HG02973 (cell line): ENCODE measurements at regions not wholly inside any gene's neighbourhood (a gene's known extent, or its start where the extent isn't known, plus 50 kb on each side); places are given as distances from the start of the nearest gene placed in this dataset.

ENCODE experiments used
- ATAC-seq: cut with Tn5 transposase; IDR thresholded peaks from one replicate; pipeline ENCODE4 v1.9.1; 2021; ENCODE audit warnings: moderate library complexity; ENCODE audit not compliant: unreplicated experiment

GRCh38 chr10:33126742-33127141 lies 168.7 kb upstream of the ITGB1 start:
- ATAC-seq, result no peak

- ATAC-seq, result no peak
Observed at GRCh38 chr10:33125522-33126517, 167.8 kb upstream of the ITGB1 start.

DNA sequence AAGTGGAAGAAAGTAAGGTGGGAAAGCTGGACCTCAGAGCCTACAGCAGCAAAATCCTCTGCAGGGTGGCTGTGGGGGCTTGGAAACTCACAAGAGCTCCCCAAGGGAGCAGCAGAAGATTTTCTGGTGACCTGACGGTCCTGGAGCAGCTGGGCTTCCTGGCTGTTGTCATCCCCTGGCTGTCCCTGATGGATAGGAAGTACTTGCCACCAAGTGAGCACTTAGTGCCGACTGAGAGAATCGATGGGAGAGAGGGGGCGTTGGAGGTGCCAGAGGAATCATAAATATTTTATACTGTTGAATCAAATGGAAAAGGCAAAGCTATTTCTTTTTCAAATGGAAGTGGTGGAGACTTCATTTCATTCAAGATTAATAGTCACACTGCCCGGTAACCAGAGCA lies 167.1 kb upstream of the ITGB1 start:
- ATAC-seq, result no peak

- no peak for ATAC-seq
Observed at GRCh38 chr10:33123680-33124079, 165.7 kb upstream of the ITGB1 start.

- no peak for ATAC-seq
Observed at GRCh38 chr10:33122014-33122809, 164.2 kb upstream of the ITGB1 start.

DNA sequence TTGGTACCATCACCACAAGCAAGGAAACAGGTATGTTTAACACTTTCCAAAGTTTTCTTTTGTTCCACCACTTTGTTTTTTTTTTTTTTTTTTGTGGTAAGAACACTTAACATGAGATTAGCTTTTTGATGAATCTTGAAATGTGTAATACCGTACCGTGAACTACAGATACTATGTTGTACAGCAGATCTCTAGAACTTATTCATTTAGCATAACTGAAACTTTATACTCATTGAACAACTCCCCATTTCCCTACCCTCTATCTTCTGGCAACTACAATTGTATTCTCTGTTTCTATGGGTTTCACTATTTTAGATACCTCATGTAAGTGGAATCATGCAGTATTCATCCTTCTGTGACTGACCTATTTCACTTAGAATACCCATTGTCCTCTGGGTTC lies 162.7 kb upstream of the ITGB1 start:
- ATAC-seq, result no peak

- ATAC-seq, result no peak
Observed at GRCh38 chr10:33120275-33120674, 162.2 kb upstream of the ITGB1 start.

DNA sequence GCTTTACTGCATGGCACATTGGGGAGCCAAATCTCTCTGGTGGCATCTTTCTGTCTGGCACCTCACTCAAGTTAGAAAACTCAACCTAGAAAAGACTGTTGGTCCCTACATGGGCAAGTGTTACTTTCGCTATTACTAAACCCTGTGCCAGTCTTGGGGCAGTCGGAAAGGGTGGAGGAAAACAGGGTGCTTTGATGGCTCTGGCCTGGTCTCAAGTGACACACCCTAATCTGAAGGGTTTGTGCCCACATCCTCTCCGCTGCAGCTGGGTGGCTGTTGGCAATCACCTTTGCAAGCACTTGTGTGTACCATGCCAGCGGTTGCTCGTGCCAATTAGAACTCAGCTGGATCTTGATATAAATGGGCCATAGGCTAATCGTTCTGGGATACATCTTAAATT lies 159.8 kb upstream of the ITGB1 start:
- ATAC-seq, result no peak

DNA sequence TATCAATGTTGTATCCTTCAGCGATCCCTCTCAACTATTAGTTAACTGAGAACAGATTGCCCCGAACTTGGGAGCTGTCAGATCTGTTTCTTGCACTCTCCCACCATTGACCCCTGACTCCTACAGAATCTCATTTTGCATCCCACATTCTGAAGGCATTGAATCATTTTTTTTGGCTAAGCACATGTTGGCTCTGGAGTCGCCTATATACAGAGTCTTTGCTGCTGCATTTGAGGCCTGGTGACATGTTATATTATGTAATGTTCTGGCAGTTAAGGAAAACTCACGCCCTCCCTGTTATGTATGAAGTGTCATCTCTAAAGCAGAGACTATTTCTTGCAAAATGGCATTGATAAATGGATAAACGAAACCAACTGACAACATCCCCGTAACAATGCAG lies 159.2 kb upstream of the ITGB1 start:
- ATAC-seq, result no peak

GRCh38 chr10:33115738-33116719 lies 158.0 kb upstream of the ITGB1 start:
- no peak for ATAC-seq

DNA sequence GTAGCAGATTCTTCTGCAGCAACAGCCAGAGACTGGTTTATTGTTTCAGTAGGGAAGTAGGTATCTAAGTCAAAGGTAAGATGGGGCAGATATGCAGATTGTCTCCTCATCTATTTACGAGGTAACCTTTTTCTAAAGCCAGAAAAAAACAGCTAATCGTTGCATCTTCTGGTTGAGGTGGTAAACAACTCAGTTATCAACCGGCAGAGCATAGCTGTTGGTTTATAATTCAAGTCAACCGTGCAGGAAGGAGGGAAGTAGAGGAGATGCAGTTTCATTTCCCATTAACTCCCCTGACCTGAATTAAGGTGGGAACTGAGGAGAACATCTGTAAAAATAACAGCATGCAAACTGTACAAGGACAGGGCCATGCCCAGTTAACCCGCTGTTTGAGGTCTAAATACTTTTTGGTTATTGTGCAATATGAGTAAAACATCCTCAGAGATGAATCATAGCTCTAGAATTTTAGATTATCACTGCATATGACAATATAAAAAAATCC lies 156.5 kb upstream of the ITGB1 start:
- ATAC-seq, result no peak

DNA sequence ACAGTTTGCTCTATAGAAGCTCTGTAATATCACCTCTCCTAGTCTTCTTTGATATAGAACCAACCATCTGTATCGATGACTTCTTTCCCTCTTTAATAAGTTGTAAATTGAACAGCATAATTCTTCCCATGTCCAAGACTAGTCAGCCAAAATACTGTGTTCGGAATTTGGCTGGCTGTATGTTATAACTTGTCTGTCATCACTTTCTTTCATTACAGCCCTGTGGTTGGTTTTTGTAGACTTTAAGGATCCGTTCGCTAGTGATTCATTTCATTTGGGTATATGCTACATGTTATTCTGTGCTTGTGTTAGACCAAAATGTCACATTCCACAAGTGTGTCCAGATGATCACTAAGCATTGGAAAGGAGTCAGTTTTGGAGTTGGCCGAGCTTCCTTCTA lies 155.4 kb upstream of the ITGB1 start:
- no peak for ATAC-seq

DNA sequence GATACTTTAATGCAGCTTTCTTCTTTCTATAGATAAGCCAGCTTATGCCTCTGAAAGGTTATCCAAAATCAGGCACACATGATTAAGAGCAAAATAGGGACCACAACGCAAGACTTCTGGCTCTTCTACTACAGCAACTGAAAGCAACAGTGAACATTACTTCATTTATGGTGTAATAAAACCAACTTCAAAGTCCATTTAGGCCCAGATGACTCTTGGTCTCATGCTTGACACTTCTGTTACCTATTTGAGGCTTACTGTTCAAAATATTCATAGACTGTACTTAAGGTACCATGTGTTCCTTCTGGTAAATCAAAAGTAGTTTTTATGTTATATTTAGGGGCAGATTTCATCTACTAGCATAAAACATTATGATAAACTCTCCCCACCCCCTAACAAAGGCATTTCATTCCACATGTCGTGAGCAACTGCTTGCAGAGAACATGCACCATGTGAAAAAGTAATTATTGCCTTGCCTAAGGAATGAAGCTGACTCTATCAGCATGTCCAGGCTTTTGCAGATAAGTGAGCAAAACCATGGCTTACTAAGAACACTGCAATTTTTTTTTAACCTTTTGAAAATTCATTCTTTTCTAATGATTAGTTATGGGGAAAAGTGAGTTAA lies 154.9 kb upstream of the ITGB1 start:
- no peak for ATAC-seq

- ATAC-seq, result no peak
Observed at GRCh38 chr10:33111488-33112051, 153.5 kb upstream of the ITGB1 start.

DNA sequence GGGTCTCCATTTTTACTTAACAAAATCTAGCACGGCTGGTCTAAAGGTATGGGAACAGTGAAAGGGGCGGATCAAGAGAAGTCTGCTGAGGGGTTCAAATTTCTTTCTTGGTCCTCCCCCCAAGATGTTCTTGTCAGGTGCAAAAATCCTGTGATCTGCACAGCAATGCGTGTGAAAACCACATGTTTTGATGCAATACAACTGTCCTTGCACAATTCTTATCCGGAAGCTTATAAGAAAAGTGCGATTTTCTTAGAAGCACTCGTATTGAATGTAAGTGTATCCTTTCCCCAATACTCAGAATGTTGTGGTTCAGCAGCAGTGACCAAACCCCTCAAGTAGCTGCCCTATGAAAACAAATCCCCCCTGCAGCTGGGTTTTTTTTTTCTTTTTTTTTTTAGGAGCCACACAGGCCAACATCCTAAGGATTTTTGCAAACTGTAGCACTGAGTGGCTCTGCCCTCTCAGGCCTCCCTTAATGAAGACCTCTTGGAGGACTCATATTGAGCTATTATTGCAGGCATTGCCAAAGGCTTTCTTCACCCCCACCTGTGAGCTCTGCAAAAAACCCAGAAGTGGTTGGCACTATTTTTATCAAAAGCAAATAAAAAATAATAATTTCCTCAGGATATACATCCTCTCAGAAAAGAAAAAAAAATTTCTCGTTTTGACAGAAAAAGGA lies 151.9 kb upstream of the ITGB1 start:
- ATAC-seq, result no peak

- no peak for ATAC-seq
Observed at GRCh38 chr10:33109384-33109783, 151.4 kb upstream of the ITGB1 start.

- no peak for ATAC-seq
Observed at GRCh38 chr10:33107953-33108352, 149.9 kb upstream of the ITGB1 start.

DNA sequence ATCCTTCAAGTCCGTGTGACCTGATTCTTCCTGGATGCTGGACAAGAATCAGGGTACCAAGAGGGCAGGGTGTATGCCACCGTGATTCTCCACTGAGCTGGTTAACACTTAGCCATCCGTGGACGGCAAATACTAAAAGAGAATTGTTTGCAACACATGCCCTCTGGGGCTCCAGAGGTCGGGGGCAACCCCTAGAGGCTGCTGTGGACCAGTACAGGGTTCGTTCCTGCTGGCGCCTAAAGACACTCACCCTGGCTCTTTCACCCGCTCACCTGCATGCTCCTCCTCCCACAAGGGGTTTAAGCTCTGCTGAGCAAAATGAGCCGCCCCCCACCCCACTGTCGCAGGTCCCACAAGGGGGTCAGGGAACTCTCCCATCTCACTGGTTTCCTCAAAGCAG lies 148.7 kb upstream of the ITGB1 start:
- ATAC-seq, result no peak

- no peak for ATAC-seq
Observed at GRCh38 chr10:33103863-33104379, 145.9 kb upstream of the ITGB1 start.
